ENCODE measurements at regions not wholly inside any gene's neighbourhood (a gene's known extent, or its start where the extent isn't known, plus 50 kb on each side); places are given as distances from the start of the nearest gene placed in this dataset.

GRCh38 chr7:124692425-124692824 lies 73.2 kb downstream of the GPR37 start:
- no peak for DNase-seq

- no peak for DNase-seq
Measured at GRCh38 chr7:124690840-124691239, 74.8 kb downstream of the GPR37 start.

GRCh38 chr7:124689931-124690330 lies 75.7 kb downstream of the GPR37 start:
- DNase-seq: no peak

- DNase-seq: no peak
Measured at GRCh38 chr7:124689523-124689922, 76.1 kb downstream of the GPR37 start.

GRCh38 chr7:124688991-124689390 lies 76.6 kb downstream of the GPR37 start:
- DNase-seq: no peak

- no peak for DNase-seq
Measured at GRCh38 chr7:124686543-124687171, 78.9 kb downstream of the GPR37 start.

- no peak for DNase-seq
Measured at GRCh38 chr7:124681946-124682345, 83.6 kb downstream of the GPR37 start.

- DNase-seq: no peak
Measured at GRCh38 chr7:124680304-124680703, 85.3 kb downstream of the GPR37 start.

- no peak for DNase-seq
Measured at GRCh38 chr7:124679586-124680225, 85.9 kb downstream of the GPR37 start.

GRCh38 chr7:124679146-124679545 lies 86.4 kb downstream of the GPR37 start:
- DNase-seq: no peak

GRCh38 chr7:124674451-124674850 lies 91.1 kb downstream of the GPR37 start:
- DNase-seq: no peak

- no peak for DNase-seq
Measured at GRCh38 chr7:124672011-124672410, 93.6 kb downstream of the GPR37 start.

GRCh38 chr7:124667312-124668153 lies 98.1 kb downstream of the GPR37 start:
- DNase-seq: peak; percentile 10

GRCh38 chr7:124662937-124663336 lies 102.7 kb downstream of the GPR37 start:
- no peak for DNase-seq

GRCh38 chr7:124662372-124662771 lies 103.2 kb downstream of the GPR37 start:
- no peak for DNase-seq

- DNase-seq: no peak
Measured at GRCh38 chr7:124655990-124656389, 109.6 kb downstream of the GPR37 start.

- DNase-seq: no peak
Measured at GRCh38 chr7:124652237-124652636, 113.4 kb downstream of the GPR37 start.

- no peak for DNase-seq
Measured at GRCh38 chr7:124651136-124651535, 114.5 kb downstream of the GPR37 start.

- DNase-seq: no peak
Measured at GRCh38 chr7:124649397-124650014, 116.1 kb downstream of the GPR37 start.

GRCh38 chr7:124647630-124648306 lies 117.8 kb downstream of the GPR37 start:
- no peak for DNase-seq

- DNase-seq: no peak
Measured at GRCh38 chr7:124645704-124646103, 119.9 kb downstream of the GPR37 start.

- peak; percentile 21 for DNase-seq
Measured at GRCh38 chr7:124643311-124643811, 122.2 kb downstream of the GPR37 start.

- no peak for DNase-seq
Measured at GRCh38 chr7:124635416-124635815, 130.2 kb downstream of the GPR37 start.
